GM23248 (cell line): ENCODE measurements at regions not wholly inside any gene's neighbourhood (a gene's known extent, or its start where the extent isn't known, plus 50 kb on each side); places are given as distances from the start of the nearest gene placed in this dataset.
"Not testable (repeated sequence)": the region's sequence is repeated elsewhere in the genome, so short reads cannot be mapped to it uniquely, and the experiment has no call there.

Experiments used
- DNase-seq: peaks from one replicate; pipeline ENCODE4 v3.0.0-alpha.2; 2015
- H2AFZ ChIP-seq: fragments of 200-600 bp; sonication (generic); 2 replicates; pipeline ENCODE4 v1.6.1; 2016; ENCODE audit warnings: antibody characterized with exemption
- H3F3A ChIP-seq: fragments of 200-600 bp; sonication (generic); 2 replicates; pipeline ENCODE4 v1.6.1; 2016; ENCODE audit warnings: mild to moderate bottlenecking, antibody characterized with exemption, mixed run types; ENCODE audit not compliant: insufficient read depth
- H3K27ac ChIP-seq: fragments of 200-600 bp; sonication (generic); 2 replicates; pipeline ENCODE4 v1.5.1; 2016; ENCODE audit warnings: mild to moderate bottlenecking
- H3K27me3 ChIP-seq: fragments of 200-600 bp; sonication (generic); replicated peaks from 2 replicates; pipeline ENCODE4 v1.6.1; 2016; ENCODE audit warnings: mild to moderate bottlenecking; ENCODE audit not compliant: insufficient read depth
- H3K36me3 ChIP-seq: fragments of 200-600 bp; sonication (generic); 2 replicates; pipeline ENCODE4 v1.6.1; 2016; ENCODE audit warnings: low read depth, mild to moderate bottlenecking
- H3K4me1 ChIP-seq: fragments of 200-600 bp; sonication (generic); 2 replicates; pipeline ENCODE4 v1.6.1; 2016; ENCODE audit warnings: mild to moderate bottlenecking; ENCODE audit not compliant: insufficient read depth
- H3K4me2 ChIP-seq: fragments of 200-600 bp; sonication (generic); one replicate; pipeline ENCODE4 v1.6.1; 2016; ENCODE audit warnings: mild to moderate bottlenecking; ENCODE audit not compliant: unreplicated experiment
- H3K4me3 ChIP-seq: fragments of 200-600 bp; sonication (generic); 2 replicates; pipeline ENCODE4 v1.5.1; 2016; ENCODE audit warnings: mild to moderate bottlenecking
- H3K79me2 ChIP-seq: fragments of 200-600 bp; sonication (generic); 2 replicates; pipeline ENCODE4 v1.6.1; 2016; ENCODE audit warnings: mild to moderate bottlenecking; ENCODE audit not compliant: insufficient read depth
- H3K9ac ChIP-seq: fragments of 200-600 bp; sonication (generic); 2 replicates; pipeline ENCODE4 v1.6.1; 2016; ENCODE audit warnings: mild to moderate bottlenecking
- H3K9me2 ChIP-seq: fragments of 200-600 bp; sonication (generic); 2 replicates; pipeline ENCODE4 v1.6.1; 2016; ENCODE audit warnings: mixed run types, mild to moderate bottlenecking, moderate library complexity; ENCODE audit not compliant: insufficient read depth
- H3K9me3 ChIP-seq: fragments of 200-600 bp; sonication (generic); one replicate; pipeline ENCODE4 v1.6.1; 2017; ENCODE audit warnings: low read depth
- H4K20me1 ChIP-seq: fragments of 200-600 bp; sonication (generic); 2 replicates; pipeline ENCODE4 v1.6.0; 2016; ENCODE audit not compliant: insufficient read depth
- EZH2 ChIP-seq: fragments of 200-600 bp; sonication (generic); IDR thresholded peaks from 2 replicates; pipeline ENCODE4 v1.6.1; 2018; ENCODE audit warnings: antibody characterized with exemption, mild to moderate bottlenecking; ENCODE audit not compliant: insufficient read depth, poor library complexity, severe bottlenecking
- EZH2phosphoT487 ChIP-seq: fragments of 200-600 bp; sonication (generic); IDR thresholded peaks from 2 replicates; pipeline ENCODE4 v1.6.1; 2018; ENCODE audit warnings: antibody characterized with exemption, moderate library complexity, mild to moderate bottlenecking, low read depth; ENCODE audit not compliant: insufficient read depth
- WGBS, 2 experiments: methylation state at CpG; one replicate each; pipeline ENCODE4 v1.1.6; 2015 to 2017; ENCODE audit warnings: low lambda C conversion rate in 2 of 2, low coverage in 1 of 2; ENCODE audit errors: missing lambda C conversion rate in 2 of 2; 5-methylcytosine and 5-hydroxymethylcytosine counted together
- in situ Hi-C: fragments of 300-500 bp; cut with MboI; formaldehyde crosslinking; loops from 2 replicates; pipeline ENCODE4 v1.15.0; 2020

GRCh38 chr18:39211461-39211860 lies 1645.9 kb upstream of the CELF4 start:
- TF ChIP-seq EZH2, result no peak
- TF ChIP-seq EZH2phosphoT487, result no peak
- Histone ChIP-seq H3K27ac (no peak overlapping the region), H3K27me3 (no peaks in the 10 kb centered on the region), H3K4me3 (no peak overlapping the region), H3K9me2 (no peaks in the 10 kb centered on the region), H3K4me1 (no peaks in the 10 kb centered on the region), H3K9me3 (no peaks in the 10 kb centered on the region), H3F3A (no peaks in the 10 kb centered on the region), H3K4me2 (no peak overlapping the region), H3K79me2 (no peaks in the 10 kb centered on the region), H3K9ac (no peak overlapping the region), H2AFZ (no peak overlapping the region), H3K36me3 (no peaks in the 10 kb centered on the region), H4K20me1 (no peaks in the 10 kb centered on the region)
- DNase-seq, result no peak
- WGBS, 2 experiments, result 34 to 43% methylated on average over 1 of the region's 1 CpG
- in situ Hi-C loops, result no loop called here

- no peak overlapping the region for H3K4me2 ChIP-seq
- TF ChIP-seq EZH2phosphoT487 (no peak), EZH2 (no peak)
- H4K20me1 ChIP-seq, result no peaks in the 10 kb centered on the region
- no peaks in the 10 kb centered on the region for H3F3A ChIP-seq
- in situ Hi-C loops, result no loop called here
- H3K27me3 ChIP-seq, result no peaks in the 10 kb centered on the region
- H3K9me3 ChIP-seq, result no peaks in the 10 kb centered on the region
- H3K9ac ChIP-seq, result no peak overlapping the region
- H3K79me2 ChIP-seq, result no peaks in the 10 kb centered on the region
- WGBS, 2 experiments, result 70 to 72% methylated on average over 2 of the region's 2 CpGs
- H3K36me3 ChIP-seq, result no peaks in the 10 kb centered on the region
- H3K27ac ChIP-seq, result no peak overlapping the region
- H3K9me2 ChIP-seq, result no peaks in the 10 kb centered on the region
- no peak overlapping the region for H2AFZ ChIP-seq
- H3K4me1 ChIP-seq, result no peaks in the 10 kb centered on the region
- DNase-seq, result no peak
- no peak overlapping the region for H3K4me3 ChIP-seq
Observed at GRCh38 chr18:39209173-39209572, 1643.6 kb upstream of the CELF4 start.

- H3K36me3 ChIP-seq, result no peaks in the 10 kb centered on the region
- no peaks in the 10 kb centered on the region for H3K4me1 ChIP-seq
- H3K9me3 ChIP-seq, result no peaks in the 10 kb centered on the region
- no peak overlapping the region for H3K4me2 ChIP-seq
- H4K20me1 ChIP-seq, result no peaks in the 10 kb centered on the region
- no peak overlapping the region for H3K9ac ChIP-seq
- no peaks in the 10 kb centered on the region for H3K79me2 ChIP-seq
- no peak overlapping the region for H2AFZ ChIP-seq
- no peak overlapping the region for H3K27ac ChIP-seq
- H3K9me2 ChIP-seq, result no peaks in the 10 kb centered on the region
- WGBS, 2 experiments, result 44 to 46% methylated on average over 2 of the region's 2 CpGs
- no peak overlapping the region for H3K4me3 ChIP-seq
- no peak for DNase-seq
- H3F3A ChIP-seq, result no peaks in the 10 kb centered on the region
- no peak for TF ChIP-seq EZH2phosphoT487
- no peak for TF ChIP-seq EZH2
- H3K27me3 ChIP-seq, result no peaks in the 10 kb centered on the region
- in situ Hi-C loops, result no loop called here
Observed at GRCh38 chr18:39208729-39209128, 1643.1 kb upstream of the CELF4 start.

- H4K20me1 ChIP-seq, result no peaks in the 10 kb centered on the region
- no peak overlapping the region for H3K9ac ChIP-seq
- H3K4me3 ChIP-seq, result no peak overlapping the region
- in situ Hi-C loops, result no loop called here
- no peaks in the 10 kb centered on the region for H3F3A ChIP-seq
- DNase-seq, result no peak
- no peaks in the 10 kb centered on the region for H3K4me1 ChIP-seq
- no peak overlapping the region for H2AFZ ChIP-seq
- TF ChIP-seq EZH2, result no peak
- no peak for TF ChIP-seq EZH2phosphoT487
- 6 to 12% methylated on average over 2 of the region's 2 CpGs for WGBS, 2 experiments
- H3K27ac ChIP-seq, result no peak overlapping the region
- H3K9me3 ChIP-seq, result no peaks in the 10 kb centered on the region
- no peaks in the 10 kb centered on the region for H3K36me3 ChIP-seq
- no peak overlapping the region for H3K4me2 ChIP-seq
- no peaks in the 10 kb centered on the region for H3K27me3 ChIP-seq
- no peaks in the 10 kb centered on the region for H3K79me2 ChIP-seq
- no peaks in the 10 kb centered on the region for H3K9me2 ChIP-seq
Observed at GRCh38 chr18:39208190-39208589, 1642.6 kb upstream of the CELF4 start.

- H3K27ac ChIP-seq, H2AFZ ChIP-seq, H3K27me3 ChIP-seq, H3K79me2 ChIP-seq, DNase-seq, H3K9me2 ChIP-seq, H3K4me2 ChIP-seq, H3K4me1 ChIP-seq, H3F3A ChIP-seq, H4K20me1 ChIP-seq, H3K9ac ChIP-seq, H3K9me3 ChIP-seq, H3K4me3 ChIP-seq, in situ Hi-C loops, H3K36me3 ChIP-seq: not testable (repeated sequence)
- 61 to 63% methylated on average over 4 of the region's 4 CpGs for WGBS, 2 experiments
Observed at GRCh38 chr18:39206398-39207103, 1641.0 kb upstream of the CELF4 start.
